ENCODE measurements at regions not wholly inside any gene's neighbourhood (a gene's known extent, or its start where the extent isn't known, plus 50 kb on each side); places are given as distances from the start of the nearest gene placed in this dataset.

GRCh38 chr10:28806951-28807759, 129.8 kb downstream of the BAMBI start (continued):
- TF ChIP-seq ZFPM2 (CRISPR knock-in tag; IDR thresholded peaks at IDR 0.05) (no peak), KLF16 (IDR thresholded peaks at IDR 0.05) (peak; percentile 94), HMBOX1 (IDR thresholded peaks at IDR 0.05) (peak; percentile 90), AFF1 (IDR thresholded peaks at IDR 0.05; ENCODE audit: low read depth in 1 of 2, partially characterized antibody in 2 of 2) (peak in 1 of 2 experiments; percentile 25), TRIM24 (IDR thresholded peaks at IDR 0.05) (peak; percentile 42 to 69; a peak in 2 of 4 replicates), POLR2H (tag; IDR thresholded peaks at IDR 0.05; ENCODE audit: low read depth) (peak; percentile 42; the same call in 1 of the 2 replicates), SREBF1 (IDR thresholded peaks at IDR 0.05; ENCODE audit: borderline replicate concordance, low read depth, low read length) (no peak), RCOR1 (IDR thresholded peaks at IDR 0.05; ENCODE audit: borderline replicate concordance in 1 of 2, low read depth in 2 of 2, low read length in 2 of 2) (peak in 1 of 2 experiments; percentile 82; a peak in 3 of 4 replicates), ARHGAP35 (IDR thresholded peaks at IDR 0.05; ENCODE audit: partially characterized antibody) (no peak), CC2D1A (IDR thresholded peaks at IDR 0.05) (peak; percentile 46; the same call in 1 of the 2 replicates), CEBPG (CRISPR knock-in tag; IDR thresholded peaks at IDR 0.05) (no peak), CEBPG (tag; conservative IDR thresholded peaks at IDR 0.05 in 1 of 2, IDR thresholded peaks at IDR 0.05 in 1 of 2) (no peak), ARID3A (IDR thresholded peaks at IDR 0.05; ENCODE audit: borderline replicate concordance, low read depth, low read length) (peak; percentile 69), MITF (IDR thresholded peaks at IDR 0.05) (0 out of 2 replicates have a peak, but pooled peaks have one; percentile 43), NFATC3 (IDR thresholded peaks at IDR 0.05) (peak; percentile 30; the same call in 1 of the 2 replicates), ERF (CRISPR knock-in tag; IDR thresholded peaks at IDR 0.05) (no peak), NR2C1 (IDR thresholded peaks at IDR 0.05) (no peak; the same call in 1 of the 2 replicates), NR2C1 (tag; IDR thresholded peaks at IDR 0.05) (peak; percentile 47; the same call in 1 of the 2 replicates)
